Germinal center (tissue), 1 donor: ENCODE measurements at regions not wholly inside any gene's neighbourhood (a gene's known extent, or its start where the extent isn't known, plus 50 kb on each side); places are given as distances from the start of the nearest gene placed in this dataset.
"Not testable (repeated sequence)": the region's sequence is repeated elsewhere in the genome, so short reads cannot be mapped to it uniquely, and the experiment has no call there.

Experiments
- DNase-seq: peaks from one replicate; pipeline ENCODE4 v3.0.0; 2012; ENCODE audit warnings: mixed read lengths, low spot score

DNA sequence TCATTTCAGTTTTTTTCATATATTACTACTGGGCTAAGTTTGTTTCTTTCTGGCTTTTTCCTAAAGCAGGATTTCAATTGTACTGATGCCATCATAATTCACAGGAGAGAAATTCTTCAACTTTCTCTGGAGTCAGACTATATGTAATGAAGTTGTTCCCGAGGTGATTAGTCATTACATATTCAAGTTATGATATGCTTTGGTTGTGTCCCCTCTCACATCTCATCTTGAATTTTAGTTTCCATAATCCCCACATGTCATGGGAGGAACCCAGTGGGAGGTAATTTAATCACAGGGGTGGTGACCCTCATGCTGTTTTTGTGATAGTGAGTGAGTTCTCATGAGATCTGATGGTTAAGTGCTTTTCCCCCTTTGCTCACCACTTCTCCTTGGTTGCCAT is 227.5 kb upstream of the LRIG3 start:
- DNase-seq, result no peak

DNA sequence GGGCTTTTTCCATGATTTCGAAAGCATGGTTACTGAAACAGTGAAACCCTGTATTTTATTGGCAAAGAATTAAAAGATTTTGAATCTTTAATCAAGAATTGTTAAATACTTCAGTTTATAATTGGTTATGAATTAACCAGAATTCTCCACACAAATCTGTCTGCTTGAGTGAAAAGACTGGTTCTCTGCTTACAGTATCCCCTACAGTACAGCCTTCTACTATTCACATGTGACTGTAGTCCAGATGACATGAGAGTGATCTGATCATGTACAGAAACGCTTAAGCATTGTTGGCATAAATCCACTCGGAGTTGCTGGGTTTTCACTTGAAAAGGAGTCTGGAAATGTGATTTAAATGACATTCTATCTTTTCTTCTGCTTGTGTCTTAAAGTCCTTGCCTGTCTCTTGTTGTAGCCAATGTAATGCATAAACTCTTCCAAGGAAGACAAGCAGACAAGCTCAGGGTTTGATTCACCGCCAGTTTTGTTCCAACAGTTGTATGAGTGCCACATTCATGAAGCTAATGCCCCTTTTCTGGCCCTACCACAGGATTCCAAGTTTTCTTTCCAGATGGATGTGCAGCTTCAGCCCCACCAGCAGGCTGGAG is 222.0 kb upstream of the LRIG3 start:
- no peak for DNase-seq

DNA sequence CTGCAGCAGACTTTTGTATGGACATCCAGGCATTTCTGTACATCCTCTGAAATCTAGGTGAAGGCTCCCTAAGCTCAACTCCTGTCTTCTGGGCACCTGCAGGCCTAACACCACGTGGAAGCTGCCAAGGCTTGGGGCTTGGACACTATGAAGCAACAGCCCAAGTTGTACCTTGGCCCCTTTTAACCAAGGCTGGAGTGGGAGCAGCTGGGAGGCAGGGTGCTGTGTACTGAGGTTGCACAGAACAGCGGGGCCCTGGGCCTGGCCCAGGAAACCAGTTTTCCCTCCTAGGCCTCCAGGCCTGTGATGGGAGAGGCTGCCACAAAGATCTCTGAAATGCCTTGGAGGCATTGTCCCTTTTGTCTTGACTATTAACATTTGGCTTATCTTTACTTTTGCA is 214.4 kb upstream of the LRIG3 start:
- DNase-seq, result no peak

DNA sequence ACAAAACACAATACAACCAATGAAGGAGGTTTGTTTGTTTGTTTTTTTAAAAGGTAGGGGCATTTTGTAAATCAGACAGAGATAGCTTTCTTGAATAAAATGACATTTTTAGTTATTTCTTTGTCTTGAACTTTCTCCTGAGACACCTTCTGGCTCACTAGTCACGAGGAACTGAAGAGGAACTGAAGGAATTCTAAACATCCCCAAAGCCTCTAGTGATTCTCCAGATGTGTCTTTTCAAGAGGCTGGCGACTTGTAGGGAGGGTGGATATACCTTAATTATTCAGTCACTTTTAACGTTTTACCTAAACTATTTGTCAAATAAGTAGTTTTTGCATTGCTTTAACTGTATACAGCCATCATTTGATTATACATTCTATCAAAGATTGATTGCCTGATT is 211.2 kb upstream of the LRIG3 start:
- no peak for DNase-seq

DNA sequence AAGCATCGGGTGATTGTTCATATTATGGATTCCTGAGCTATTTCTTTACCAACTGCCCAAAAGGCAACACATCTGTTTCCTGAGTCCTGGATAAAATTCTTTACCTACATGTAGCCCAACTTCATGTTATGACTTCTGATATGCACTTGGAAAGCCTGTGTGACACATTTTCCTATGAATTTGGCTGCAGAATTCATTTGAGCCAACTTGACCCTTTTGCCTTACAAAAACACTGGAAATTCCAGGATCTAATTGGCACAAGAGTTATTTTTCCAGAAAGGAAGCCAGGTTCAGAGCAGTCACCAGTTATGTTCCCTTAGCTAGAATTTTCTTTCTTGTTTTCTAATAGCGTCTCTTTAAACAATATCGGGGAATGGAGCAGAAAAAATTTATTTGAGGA is 202.5 kb upstream of the LRIG3 start:
- DNase-seq, result no peak

DNA sequence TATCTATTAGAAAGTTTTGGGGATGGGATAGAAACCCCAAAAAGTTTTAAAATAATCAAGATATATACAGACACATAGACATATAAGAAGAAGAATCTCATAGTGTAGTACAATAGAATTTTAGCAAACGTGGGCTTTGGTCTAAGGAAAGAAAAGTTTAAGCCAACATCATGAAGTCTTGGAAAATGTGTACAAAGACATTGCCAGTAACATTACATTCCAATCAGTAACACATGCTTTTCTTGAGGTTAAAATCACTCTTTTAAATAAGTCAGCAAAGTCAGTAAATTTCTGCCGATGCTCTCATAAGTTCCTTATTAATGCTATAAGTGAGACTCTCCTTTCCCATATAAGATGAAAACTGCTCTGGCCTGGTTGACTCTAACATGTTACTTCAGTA is 201.1 kb upstream of the LRIG3 start:
- DNase-seq, result no peak

DNA sequence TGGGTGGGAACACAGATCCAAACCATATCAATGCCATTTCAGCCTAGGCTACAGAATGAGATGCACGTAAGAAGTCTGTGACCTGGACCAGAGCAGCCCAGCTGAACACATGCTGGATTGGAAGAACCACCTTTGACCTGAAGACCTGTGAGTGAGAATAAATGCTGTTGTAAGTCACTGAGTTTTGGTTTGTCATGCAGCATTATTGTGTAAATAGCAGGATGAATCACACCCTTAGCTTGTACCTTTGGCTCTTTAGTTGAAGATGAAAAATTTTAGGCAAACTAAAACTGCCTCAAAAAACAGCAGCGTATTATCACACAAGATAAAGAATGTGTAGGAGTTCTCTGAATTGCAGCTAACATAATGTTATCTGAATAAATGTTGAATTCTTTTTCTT is 199.4 kb upstream of the LRIG3 start:
- DNase-seq, result no peak

DNA sequence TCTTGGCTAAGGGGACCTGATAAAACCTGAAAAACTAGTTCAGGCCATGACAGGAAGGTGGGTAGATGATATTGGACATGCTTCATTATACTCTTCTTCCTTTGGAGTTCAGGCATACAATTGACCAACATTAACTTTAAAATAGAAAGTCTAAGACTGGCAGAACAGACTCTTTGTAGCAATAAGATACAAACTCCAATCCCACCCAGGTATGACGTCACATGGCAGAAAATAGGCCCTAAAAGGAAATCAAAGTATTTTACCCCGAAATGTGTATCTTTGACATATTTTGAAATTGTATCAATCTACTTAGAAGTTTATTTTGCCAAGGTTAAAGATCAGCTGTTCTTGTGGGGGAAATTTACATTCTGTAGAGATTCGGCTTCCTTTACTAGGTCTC is 198.1 kb upstream of the LRIG3 start:
- DNase-seq, result no peak

DNA sequence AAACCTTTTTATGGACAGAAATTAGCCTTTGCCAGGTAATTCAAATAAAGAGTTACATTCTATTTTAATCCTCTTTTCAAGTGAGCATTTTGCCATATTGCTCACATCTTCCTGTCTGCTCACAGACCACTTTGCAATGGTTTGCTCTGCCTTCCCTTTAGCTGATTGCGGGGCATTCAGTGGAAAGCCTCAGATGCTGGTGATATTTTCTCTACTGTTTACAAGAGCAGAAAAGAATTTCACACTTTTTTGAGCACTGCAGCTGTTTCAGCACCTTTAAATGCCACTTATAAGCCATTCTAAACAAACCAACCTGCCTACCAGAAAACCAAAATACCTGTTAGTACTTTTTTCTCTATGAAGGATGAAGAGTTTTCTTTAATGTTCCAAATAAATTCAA is 195.7 kb upstream of the LRIG3 start:
- DNase-seq, result no peak

DNA sequence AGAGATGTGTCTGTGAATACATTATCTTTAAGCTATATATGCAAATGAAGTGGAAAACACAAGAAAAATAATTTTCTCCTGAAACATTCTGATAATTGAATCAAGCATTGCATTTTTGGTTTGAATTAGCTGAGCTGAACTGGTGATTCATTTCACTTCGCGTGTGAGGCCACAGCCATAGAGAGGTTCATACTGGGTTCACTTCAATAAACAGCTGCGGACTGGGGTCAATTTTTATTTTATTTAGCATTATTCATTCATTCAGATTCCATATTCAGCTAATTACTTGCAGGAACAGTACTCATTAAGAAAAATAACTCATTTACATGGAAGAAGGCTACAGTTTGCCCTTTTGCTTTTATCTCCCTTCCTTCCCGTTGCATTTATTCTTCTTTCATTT is 195.2 kb upstream of the LRIG3 start:
- no peak for DNase-seq

DNA sequence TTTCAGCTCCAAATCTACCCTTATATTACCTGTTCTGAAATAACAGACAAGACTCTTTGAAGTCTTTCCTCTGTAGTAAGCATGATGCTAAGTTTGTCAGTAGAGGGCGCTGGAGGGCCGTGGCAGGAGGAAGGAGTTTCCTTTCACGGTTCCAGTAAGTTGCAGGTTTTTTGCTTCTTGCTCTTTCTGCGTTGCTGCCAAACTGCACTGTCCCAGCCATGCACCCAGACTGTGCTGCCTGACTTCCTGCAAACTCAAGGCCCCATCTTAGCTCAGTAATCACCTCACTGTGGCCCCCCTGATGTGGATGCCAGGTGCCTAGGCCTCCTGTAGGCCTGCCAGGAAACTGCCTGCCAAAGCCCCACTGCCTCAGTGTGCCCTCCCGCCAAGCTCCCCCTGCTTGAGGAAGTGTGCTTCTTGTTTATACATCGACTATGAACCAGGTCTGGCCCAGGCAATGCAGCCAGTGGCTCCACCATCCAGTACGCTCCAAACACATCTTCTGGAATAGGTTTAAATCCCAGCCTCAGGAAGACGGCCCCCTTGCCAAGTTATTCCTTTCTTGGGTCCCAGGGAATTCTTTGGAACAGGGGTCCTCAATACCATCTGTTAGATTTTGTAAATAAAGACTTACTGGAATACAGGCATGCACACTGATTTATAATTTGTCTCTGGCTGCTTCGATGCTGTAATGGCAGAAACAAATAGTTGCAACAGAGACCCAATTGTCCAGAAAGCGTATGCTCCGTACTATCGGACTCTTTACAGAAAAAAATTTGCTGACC is 193.7 kb upstream of the LRIG3 start:
- peak; percentile 33 for DNase-seq

DNA sequence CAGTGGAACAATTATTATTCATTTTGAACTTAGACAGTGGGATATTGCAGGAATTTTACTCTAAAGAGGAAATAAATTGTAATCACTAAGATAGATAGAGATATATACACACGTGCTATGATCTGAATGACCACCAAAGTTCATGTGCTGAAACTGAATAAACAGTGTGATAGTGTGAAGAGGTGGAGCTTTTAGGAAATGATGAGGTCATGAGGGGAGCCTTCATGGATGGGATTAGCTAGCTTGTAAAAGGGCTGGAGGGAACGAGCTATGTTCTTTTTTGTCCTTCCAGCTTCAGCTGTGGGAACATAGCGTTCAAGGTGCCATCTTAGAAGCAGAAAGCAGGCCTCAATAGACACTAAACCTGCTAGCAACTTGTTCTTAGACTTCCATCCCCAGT is 191.5 kb upstream of the LRIG3 start:
- DNase-seq, result no peak

DNA sequence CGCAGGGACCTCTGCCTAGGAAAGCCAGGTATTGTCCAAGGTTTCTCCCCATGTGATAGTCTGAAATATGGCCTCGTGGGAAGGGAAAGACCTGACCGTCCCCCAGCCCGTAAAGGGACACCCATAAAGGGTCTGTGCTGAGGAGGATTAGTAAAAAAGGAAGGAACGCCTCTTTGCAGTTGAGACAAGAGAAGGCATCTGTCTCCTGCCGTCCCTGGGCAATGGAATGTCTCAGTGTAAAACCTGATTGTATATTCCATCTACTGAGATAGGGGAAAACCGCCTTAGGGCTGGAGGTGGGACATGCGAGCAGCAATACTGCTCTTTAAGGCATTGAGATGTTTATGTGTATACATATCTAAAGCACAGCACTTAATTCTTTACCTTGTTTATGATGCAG is 188.2 kb upstream of the LRIG3 start:
- not testable (repeated sequence) for DNase-seq

DNA sequence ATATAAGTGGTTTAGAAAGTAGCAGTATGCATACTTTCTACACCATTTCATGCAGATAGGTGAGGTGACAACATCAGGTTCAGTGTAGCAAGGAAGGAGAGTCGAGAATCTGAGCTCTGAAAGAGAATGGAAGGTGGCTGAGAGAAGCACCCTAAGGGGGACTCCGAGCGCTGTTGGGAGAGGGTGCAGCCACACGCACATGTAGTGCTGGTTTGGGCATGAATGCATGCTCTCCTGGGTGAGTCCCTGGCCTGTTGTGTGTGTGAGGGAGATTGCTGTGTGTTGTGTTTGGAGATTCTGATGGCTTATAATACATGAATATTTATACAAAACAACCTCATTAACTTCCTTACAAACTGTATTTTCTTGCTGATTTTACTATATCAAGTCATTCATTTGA is 180.3 kb upstream of the LRIG3 start:
- DNase-seq, result no peak

DNA sequence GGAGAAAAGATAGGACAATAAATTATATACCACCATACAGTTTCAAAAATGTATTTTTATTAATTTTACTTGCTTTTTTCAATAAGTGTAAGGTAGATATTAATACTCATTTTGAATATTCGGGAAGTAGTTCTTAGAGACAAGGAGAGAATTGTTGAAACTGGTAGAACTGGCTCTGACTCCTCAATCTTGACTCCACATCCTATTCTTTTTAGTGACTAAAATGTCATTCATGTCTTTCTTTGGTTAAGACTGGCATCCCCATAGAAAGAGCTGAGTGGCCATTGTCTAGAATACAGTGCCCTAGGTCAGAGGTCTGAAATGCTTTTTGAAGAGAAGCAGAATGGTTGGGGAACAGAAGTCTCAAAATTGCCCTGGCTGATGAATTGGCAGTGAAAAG is 177.6 kb upstream of the LRIG3 start:
- no peak for DNase-seq

DNA sequence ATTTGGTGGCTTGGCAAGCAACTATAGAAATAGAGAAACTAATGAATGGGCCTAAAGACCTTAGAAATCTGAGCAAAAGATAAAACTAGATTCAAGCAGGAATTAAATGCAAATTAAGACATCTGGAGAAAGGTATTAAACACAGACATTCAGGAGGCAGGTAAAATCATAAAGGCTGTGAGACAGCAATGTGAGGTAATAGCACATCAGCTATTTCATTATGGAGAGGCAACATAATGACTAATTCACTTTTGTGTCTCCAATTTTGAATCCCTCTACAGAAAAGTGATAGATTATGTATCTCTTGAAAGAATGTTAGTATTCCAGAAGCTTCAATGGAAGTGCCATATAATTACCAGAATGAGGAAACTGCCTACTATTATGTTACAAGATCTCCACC is 175.9 kb upstream of the LRIG3 start:
- no peak for DNase-seq

DNA sequence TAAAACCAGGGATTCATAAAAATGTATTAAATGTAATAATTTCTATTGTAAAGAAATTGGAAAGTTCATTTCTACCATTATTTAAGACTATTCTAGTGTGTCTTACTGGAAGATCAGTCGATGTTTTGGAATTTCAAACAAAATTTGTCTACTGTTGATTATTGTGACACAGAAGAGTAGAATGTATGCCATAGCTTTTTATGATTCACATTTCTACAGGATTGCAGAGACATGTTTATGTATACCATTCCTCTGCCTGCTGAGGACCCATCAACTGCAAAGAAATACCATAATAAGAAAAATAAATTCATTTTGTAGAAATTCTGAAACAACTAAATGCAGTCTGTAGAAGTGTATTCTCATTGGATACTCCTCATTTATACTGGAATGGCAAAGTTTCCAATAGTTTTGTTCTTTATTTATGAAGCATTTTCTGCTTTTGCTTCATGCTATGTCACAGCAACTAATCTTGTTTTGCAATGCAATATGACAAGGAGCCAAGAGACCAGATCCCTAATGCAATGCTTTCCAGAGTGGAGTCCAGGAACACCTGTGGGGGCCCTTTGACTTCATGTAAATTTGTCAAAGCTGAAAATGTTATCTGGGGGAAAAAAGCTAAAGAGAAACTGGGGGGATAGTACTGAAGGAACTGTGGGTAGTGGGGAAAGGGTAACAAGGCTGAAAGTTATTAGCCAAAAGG is 172.9 kb upstream of the LRIG3 start:
- no peak for DNase-seq

DNA sequence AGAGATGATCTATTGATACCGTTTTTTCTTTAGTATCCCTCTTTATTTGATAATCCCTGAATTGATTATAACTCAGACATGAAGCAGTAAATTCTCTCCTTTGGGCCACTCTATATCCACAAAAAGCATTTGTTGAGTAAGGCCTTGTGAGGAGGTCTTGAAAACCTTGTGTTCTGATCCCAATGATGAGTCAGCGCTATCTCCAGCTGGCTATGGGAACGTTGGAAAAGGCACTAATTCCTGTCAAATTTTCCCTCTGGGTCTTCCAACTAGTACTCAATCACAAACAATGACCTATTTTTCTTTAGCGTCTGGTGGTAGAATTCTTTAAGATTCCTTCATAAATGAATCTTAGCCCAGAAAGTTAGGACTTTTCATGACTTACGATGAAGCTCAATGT is 168.4 kb upstream of the LRIG3 start:
- no peak for DNase-seq

DNA sequence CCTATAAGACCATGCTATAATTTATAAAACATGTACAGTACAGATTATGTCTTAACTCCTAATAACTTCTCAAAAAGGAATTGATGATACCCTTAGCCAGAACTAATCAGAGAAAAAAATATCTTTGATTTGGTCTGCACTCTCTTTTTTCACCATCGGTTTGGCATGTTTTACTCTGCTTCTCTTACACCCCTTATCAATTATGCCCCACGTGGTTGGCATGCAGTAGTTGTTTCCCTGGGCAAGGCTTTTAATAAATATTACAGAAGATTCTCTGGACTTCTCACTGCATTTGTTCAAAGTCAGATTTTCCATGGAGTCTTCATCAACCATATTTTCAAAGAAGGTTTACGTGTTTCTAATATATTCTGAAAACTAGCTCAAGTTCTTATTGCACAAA is 167.4 kb upstream of the LRIG3 start:
- DNase-seq, result no peak

DNA sequence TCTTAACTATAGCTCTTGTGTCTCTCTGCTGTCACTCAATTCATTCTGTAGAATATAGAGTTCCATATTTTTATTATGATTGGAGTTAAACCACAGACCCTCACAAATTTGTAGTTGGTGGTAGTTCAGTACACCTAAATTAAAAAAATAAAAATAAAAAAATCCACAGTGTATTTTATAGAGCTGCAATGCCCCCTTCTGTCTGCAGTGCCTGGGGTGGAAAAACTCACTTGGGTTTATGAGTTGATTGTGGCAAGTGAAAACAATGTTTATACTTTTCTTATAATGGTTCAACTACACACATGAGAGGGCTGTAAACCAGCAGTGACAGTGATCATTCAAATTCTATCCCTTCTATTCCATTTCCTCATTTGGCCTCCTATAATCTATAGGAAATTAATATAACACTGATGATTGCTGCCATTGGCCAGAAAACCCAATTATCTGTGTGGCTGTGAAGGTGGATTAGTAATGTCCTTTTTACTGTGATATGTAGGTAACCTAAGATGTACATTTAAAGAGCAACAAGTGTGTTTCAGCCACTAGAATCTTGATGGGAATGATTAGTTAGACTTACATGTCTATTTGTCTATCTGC is 166.9 kb upstream of the LRIG3 start:
- DNase-seq, result no peak

DNA sequence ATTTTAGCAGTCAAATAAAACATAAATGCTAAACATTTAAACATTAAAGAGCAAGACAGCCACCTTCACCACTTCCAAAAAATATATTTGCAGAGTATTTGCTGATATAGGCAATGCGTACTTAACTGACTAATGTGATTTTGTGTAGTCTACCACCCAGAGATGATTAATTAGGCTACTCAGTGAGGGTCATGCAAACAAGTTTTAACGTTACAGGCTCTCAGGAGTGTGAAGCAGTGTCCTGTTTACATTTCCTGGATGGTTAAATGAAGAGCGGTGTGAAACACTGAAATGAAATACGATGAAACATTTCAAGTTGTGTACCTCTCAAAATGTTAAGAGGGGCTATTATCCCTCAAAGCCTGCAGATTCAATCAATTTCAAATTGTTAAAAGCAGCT is 165.8 kb upstream of the LRIG3 start:
- no peak for DNase-seq

DNA sequence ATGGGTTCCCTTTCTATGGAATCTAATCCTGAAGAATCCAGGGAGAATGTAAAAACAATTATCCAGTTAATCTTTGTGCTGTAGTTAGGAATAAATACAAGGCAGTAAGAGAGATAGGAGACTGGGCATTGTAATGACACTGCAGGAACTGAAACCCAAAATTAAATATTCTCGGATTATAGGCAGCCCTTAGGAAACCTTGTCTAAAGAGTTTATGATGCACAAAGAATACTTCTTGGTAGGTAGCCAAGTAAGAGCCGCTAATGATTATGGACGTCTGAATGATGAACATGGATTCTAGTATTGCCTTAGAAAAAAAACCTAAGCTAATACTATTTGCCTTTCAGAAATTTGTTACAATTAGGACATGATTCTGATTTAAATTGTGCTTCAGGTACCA is 165.4 kb upstream of the LRIG3 start:
- no peak for DNase-seq
